ENCODE measurements at regions not wholly inside any gene's neighbourhood (a gene's known extent, or its start where the extent isn't known, plus 50 kb on each side); places are given as distances from the start of the nearest gene placed in this dataset.
"Not testable (repeated sequence)": the region's sequence is repeated elsewhere in the genome, so short reads cannot be mapped to it uniquely, and the experiment has no call there.

GRCh38 chr5:56313004-56313531, 79.9 kb upstream of the ANKRD55 start:
- no peak for DNase-seq

- no peak for DNase-seq
Observed at GRCh38 chr5:56311306-56311905, 78.3 kb upstream of the ANKRD55 start.

GRCh38 chr5:56310711-56311204, 77.6 kb upstream of the ANKRD55 start:
- DNase-seq = no peak

GRCh38 chr5:56309262-56309826, 76.2 kb upstream of the ANKRD55 start:
- DNase-seq = no peak

- DNase-seq = no peak
Observed at GRCh38 chr5:56307714-56308333, 74.7 kb upstream of the ANKRD55 start.

GRCh38 chr5:56306433-56307150, 73.5 kb upstream of the ANKRD55 start:
- no peak for DNase-seq

GRCh38 chr5:56305001-56305950, 72.1 kb upstream of the ANKRD55 start:
- no peak for DNase-seq

GRCh38 chr5:56303511-56303910, 70.4 kb upstream of the ANKRD55 start:
- DNase-seq = no peak

GRCh38 chr5:56302027-56302426, 68.9 kb upstream of the ANKRD55 start:
- DNase-seq = no peak

GRCh38 chr5:56301069-56301468, 67.9 kb upstream of the ANKRD55 start:
- no peak for DNase-seq

GRCh38 chr5:56299212-56299611, 66.1 kb upstream of the ANKRD55 start:
- no peak for DNase-seq

- no peak for DNase-seq
Observed at GRCh38 chr5:56298336-56299090, 65.4 kb upstream of the ANKRD55 start.

GRCh38 chr5:56297851-56298250, 64.7 kb upstream of the ANKRD55 start:
- DNase-seq = no peak

- not testable (repeated sequence) for DNase-seq
Observed at GRCh38 chr5:56295311-56295710, 62.2 kb upstream of the ANKRD55 start.

- DNase-seq = no peak
Observed at GRCh38 chr5:56294354-56294753, 61.2 kb upstream of the ANKRD55 start.

GRCh38 chr5:56292874-56293273, 59.7 kb upstream of the ANKRD55 start:
- DNase-seq = not testable (repeated sequence)

- no peak for DNase-seq
Observed at GRCh38 chr5:56291661-56292374, 58.7 kb upstream of the ANKRD55 start.

- DNase-seq = no peak
Observed at GRCh38 chr5:56291079-56291643, 58.0 kb upstream of the ANKRD55 start.

- DNase-seq = no peak
Observed at GRCh38 chr5:56290378-56291078, 57.4 kb upstream of the ANKRD55 start.

- no peak for DNase-seq
Observed at GRCh38 chr5:56289602-56289987, 56.5 kb upstream of the ANKRD55 start.

Data from cerebellar nuclear complex (tissue), 1 donor.